ENCODE measurements at regions not wholly inside any gene's neighbourhood (a gene's known extent, or its start where the extent isn't known, plus 50 kb on each side); places are given as distances from the start of the nearest gene placed in this dataset.

DNA sequence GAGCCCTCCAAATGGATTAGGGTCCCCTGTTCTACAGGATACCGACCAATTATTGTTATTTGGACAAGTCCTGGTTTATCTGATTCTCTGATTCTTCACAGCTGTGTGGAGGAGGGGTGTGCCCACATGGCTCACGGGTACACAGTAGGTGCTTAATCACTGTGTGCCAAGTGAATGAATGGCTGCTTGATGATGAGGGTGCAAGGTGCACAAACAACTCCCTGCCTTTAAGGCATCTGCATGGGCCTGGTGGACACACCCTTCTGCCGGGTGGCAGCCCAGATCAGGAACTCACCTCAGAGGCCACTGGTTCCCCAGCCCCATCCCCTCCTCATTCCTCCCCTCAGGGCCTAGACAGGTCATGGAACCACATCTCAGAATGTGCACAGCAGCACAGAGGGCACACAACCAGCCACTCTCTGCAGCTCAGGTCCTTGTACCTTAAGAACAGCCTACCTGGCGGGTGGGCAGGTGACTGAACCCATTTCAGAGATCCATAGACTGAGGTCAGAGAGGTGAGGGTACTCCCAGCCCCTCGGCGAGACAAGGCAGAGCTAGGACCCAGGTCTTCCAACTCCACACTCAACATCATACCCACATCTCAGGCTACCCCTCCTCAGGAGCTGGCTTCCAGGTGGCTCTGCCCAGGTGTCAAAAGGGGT, 50.3 kb downstream of the SHANK2 start:
- DNase-seq (ENCODE audit: low read depth in 2 of 2) = no peak

- DNase-seq (ENCODE audit: low read depth in 2 of 2) = no peak
Observed at GRCh38 chr11:71201231-71201630, 51.1 kb downstream of the SHANK2 start.

GRCh38 chr11:71200761-71201160, 51.6 kb downstream of the SHANK2 start:
- no peak for DNase-seq (ENCODE audit: low read depth in 2 of 2)

- DNase-seq (ENCODE audit: low read depth in 2 of 2) = no peak
Observed at GRCh38 chr11:71200172-71200716, 52.1 kb downstream of the SHANK2 start.

GRCh38 chr11:71199226-71199820, 53.1 kb downstream of the SHANK2 start:
- DNase-seq (ENCODE audit: low read depth in 2 of 2) = no peak

- DNase-seq (ENCODE audit: low read depth in 2 of 2) = no peak
Observed at GRCh38 chr11:71198823-71199165, 53.6 kb downstream of the SHANK2 start.

- DNase-seq (ENCODE audit: low read depth in 2 of 2) = no peak
Observed at GRCh38 chr11:71198141-71198822, 54.1 kb downstream of the SHANK2 start.

GRCh38 chr11:71197096-71197495, 55.3 kb downstream of the SHANK2 start:
- no peak for DNase-seq (ENCODE audit: low read depth in 2 of 2)

DNA sequence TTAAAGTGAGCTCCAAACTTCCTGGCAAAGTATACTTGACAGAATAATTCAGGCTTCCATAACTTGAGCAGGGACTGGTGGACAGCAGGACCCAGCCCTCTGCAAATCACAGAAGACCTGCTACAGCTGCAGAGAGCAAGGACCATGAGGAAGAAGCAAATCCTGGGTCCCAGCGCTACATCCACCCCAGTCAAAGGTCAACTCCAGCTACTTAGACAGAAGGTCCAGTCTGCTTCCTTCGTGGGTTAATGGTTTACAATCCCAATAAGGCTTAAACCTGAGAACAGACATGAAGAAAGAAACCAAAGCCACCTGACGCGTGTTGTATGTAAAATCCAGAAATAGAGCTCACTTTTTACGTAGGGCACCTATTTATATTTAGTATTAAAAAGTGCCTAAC, 57.7 kb downstream of the SHANK2 start:
- no peak for DNase-seq (ENCODE audit: low read depth in 2 of 2)

DNA sequence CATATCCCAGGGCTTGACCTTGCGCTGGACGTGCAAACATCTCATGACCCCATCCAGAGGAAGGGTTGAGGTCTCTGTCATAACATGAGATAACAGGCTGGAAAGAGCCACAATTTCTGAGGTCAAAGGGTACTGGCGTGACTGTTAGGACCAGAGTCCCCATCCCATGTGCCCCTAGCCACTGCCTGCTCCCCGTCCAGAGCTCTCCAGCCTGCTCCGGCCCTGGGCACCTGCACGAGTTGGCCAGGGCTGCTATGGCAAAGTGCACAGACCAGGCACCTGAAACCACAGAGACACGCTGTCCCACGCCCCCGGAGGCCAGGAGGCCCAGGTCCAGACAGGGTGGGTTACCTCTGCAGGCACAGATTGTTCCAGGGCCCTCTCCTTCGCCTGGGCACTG, 58.9 kb downstream of the SHANK2 start:
- no peak for DNase-seq (ENCODE audit: low read depth in 2 of 2)

DNA sequence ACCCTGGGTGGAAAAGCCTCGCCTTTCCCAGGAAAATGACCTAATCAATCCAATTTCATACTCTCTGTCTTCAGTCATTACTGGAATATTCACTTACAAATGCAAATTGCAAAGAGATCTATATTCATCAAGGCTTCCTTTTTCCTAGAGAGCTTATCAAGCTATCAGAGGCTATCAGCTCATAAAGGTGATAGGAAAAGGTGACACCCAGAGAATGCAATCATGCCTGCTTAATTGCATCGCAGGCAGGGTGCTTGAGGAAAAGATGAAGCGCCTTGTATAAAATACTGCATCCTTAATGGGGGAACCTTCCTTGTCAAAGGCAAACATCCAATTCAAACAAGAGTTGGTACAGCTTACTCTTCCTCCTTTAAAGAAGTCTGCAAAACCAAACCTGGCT, 59.7 kb downstream of the SHANK2 start:
- DNase-seq (ENCODE audit: low read depth in 2 of 2) = no peak

- DNase-seq (ENCODE audit: low read depth in 2 of 2) = no peak
Observed at GRCh38 chr11:71191201-71191600, 61.2 kb downstream of the SHANK2 start.

- DNase-seq (ENCODE audit: low read depth in 2 of 2) = no peak
Observed at GRCh38 chr11:71190551-71190950, 61.8 kb downstream of the SHANK2 start.

- no peak for DNase-seq (ENCODE audit: low read depth in 2 of 2)
Observed at GRCh38 chr11:71189768-71190315, 62.5 kb downstream of the SHANK2 start.

- DNase-seq (ENCODE audit: low read depth in 2 of 2) = no peak
Observed at GRCh38 chr11:71188886-71189767, 63.2 kb downstream of the SHANK2 start.

DNA sequence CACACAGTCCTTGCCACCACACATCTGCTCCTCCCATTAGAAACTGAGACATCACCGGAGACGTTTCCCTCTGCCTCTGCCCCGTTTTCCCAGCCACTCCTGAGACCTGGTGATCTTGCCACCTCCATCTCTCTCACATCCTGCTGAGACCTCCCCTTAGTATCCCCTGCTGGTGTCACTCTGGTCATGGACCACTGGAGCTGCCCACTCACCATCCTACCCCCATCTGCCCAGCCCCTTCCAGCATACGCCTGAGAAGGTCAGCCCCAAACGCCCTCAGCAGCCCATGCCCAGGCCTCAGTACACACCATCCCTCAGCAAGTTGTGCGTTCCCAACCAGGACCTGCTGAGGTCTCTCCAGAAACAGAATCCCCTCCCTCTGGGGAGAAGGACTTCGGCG, 64.3 kb downstream of the SHANK2 start:
- no peak for DNase-seq (ENCODE audit: low read depth in 2 of 2)

DNA sequence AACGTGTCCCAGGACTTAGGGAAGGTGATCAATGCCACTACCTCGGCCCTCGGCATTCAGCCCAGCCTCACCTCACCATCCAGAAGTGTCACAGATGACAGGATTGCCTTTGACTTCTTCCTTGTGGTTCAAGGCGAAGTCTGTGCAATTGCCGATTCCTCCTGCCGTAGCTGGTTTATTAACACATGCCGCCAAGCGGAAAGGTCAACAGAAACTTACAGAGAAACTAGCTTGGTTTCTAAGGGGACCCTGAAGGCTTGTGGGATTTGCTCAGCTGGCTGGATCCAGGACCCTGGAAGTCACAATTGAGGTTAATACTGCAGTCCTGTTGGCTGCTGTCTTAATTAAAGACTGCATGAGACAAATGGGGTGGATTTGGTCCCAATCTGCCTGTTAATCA, 65.6 kb downstream of the SHANK2 start:
- no peak for DNase-seq (ENCODE audit: low read depth in 2 of 2)

- no peak for DNase-seq (ENCODE audit: low read depth in 2 of 2)
Observed at GRCh38 chr11:71185411-71185810, 67.0 kb downstream of the SHANK2 start.

GRCh38 chr11:71184421-71185210, 67.8 kb downstream of the SHANK2 start:
- no peak for DNase-seq (ENCODE audit: low read depth in 2 of 2)

DNA sequence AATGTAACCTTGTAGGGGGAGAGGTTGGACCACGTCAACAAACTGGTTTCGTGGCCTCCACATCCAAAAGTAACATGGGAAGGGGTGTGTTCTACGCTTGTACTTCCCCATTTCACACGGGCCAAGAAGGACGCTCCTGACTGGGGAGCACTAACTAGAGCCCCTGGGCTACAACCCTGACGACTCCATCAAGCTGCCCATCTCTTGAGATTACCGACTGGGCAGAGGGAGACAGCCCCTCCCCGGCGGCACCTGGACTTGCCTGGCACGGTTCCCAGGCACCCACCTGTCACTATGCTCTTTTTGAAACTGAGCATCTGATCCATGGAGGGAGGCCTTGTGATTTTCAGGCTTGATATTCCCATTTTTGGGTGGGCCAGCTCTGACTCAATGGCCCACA, 68.5 kb downstream of the SHANK2 start:
- no peak for DNase-seq (ENCODE audit: low read depth in 2 of 2)

Data from stimulated activated CD4-positive, alpha-beta T cell treated with anti-CD3 and anti-CD28 coated beads, Interleukin-12 subunit alpha, Interleukin-12 subunit beta, amount 100 ng/mL, for 24 hours (primary cell).